Sigmoid colon (tissue), 4 donors: ENCODE measurements at regions not wholly inside any gene's neighbourhood (a gene's known extent, or its start where the extent isn't known, plus 50 kb on each side); places are given as distances from the start of the nearest gene placed in this dataset.
"Not testable (repeated sequence)": the region's sequence is repeated elsewhere in the genome, so short reads cannot be mapped to it uniquely, and the experiment has no call there.

Source experiments
- EP300 ChIP-seq, 4 donors: sonication (generic); formaldehyde crosslinking; IDR thresholded peaks; one replicate each; pipeline ENCODE4 v1.6.1; 2017; ENCODE audit warnings: antibody characterized with exemption in 4 of 4
- POLR2A ChIP-seq, 2 donors: fragments of 450-650 bp; IDR thresholded peaks; one replicate each; pipeline ENCODE4 v1.6.1; 2016; ENCODE audit warnings: antibody characterized with exemption in 2 of 2, mild to moderate bottlenecking in 2 of 2, moderate library complexity in 2 of 2
- POLR2AphosphoS5 ChIP-seq, 4 donors: sonication (generic); formaldehyde crosslinking; IDR thresholded peaks; one replicate each; pipeline ENCODE4 v1.6.1; 2017; ENCODE audit warnings: antibody characterized with exemption in 4 of 4
- TF ChIP-seq, protein P1 (sequence below), 4 experiments: fragments of 450-650 bp in 3 of 4; fragments of 200-600 bp in 1 of 4; IDR thresholded peaks; one replicate each; pipeline ENCODE4 v1.5.1; 2016 to 2019; ENCODE audit warnings: antibody characterized with exemption in 4 of 4, mild to moderate bottlenecking in 3 of 4, moderate library complexity in 2 of 4

- TF ChIP-seq POLR2A, EP300, POLR2AphosphoS5 (IDR thresholded peaks at IDR 0.05): not testable (repeated sequence)
- TF ChIP-seq, protein P1, sequence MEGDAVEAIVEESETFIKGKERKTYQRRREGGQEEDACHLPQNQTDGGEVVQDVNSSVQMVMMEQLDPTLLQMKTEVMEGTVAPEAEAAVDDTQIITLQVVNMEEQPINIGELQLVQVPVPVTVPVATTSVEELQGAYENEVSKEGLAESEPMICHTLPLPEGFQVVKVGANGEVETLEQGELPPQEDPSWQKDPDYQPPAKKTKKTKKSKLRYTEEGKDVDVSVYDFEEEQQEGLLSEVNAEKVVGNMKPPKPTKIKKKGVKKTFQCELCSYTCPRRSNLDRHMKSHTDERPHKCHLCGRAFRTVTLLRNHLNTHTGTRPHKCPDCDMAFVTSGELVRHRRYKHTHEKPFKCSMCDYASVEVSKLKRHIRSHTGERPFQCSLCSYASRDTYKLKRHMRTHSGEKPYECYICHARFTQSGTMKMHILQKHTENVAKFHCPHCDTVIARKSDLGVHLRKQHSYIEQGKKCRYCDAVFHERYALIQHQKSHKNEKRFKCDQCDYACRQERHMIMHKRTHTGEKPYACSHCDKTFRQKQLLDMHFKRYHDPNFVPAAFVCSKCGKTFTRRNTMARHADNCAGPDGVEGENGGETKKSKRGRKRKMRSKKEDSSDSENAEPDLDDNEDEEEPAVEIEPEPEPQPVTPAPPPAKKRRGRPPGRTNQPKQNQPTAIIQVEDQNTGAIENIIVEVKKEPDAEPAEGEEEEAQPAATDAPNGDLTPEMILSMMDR (IDR thresholded peaks at IDR 0.05), result not testable (repeated sequence)
Observed at GRCh38 chr10:38209748-38210147, 115.6 kb downstream of the ZNF37A start.
